Suprapubic skin (tissue), 4 donors: ENCODE measurements at regions not wholly inside any gene's neighbourhood (a gene's known extent, or its start where the extent isn't known, plus 50 kb on each side); places are given as distances from the start of the nearest gene placed in this dataset.
"Not testable (repeated sequence)": the region's sequence is repeated elsewhere in the genome, so short reads cannot be mapped to it uniquely, and the experiment has no call there.

Experiments
- DNase-seq, 2 donors: peaks; one replicate each; pipeline ENCODE4 v3.0.0-alpha.2; 2019; ENCODE audit warnings: low spot score in 2 of 2
- H3K27ac ChIP-seq: fragments of 200-600 bp; sonication (generic); one replicate; pipeline ENCODE4 v1.5.1; 2019
- H3K27me3 ChIP-seq: fragments of 200-600 bp; sonication (generic); one replicate; pipeline ENCODE4 v1.5.1; 2019
- H3K36me3 ChIP-seq: fragments of 200-600 bp; sonication (generic); one replicate; pipeline ENCODE4 v1.5.1; 2019
- H3K4me1 ChIP-seq: fragments of 200-600 bp; sonication (generic); one replicate; pipeline ENCODE4 v1.5.1; 2019
- H3K4me3 ChIP-seq: fragments of 200-600 bp; sonication (generic); one replicate; pipeline ENCODE4 v1.5.1; 2019; ENCODE audit warnings: mild to moderate bottlenecking
- H3K9me3 ChIP-seq: fragments of 200-600 bp; sonication (generic); one replicate; pipeline ENCODE4 v1.5.1; 2019
- EP300 ChIP-seq: sonication (generic); formaldehyde crosslinking; IDR thresholded peaks from one replicate; pipeline ENCODE4 v1.6.1; 2017; ENCODE audit warnings: antibody characterized with exemption
- POLR2A ChIP-seq, 2 donors: fragments of 450-650 bp; IDR thresholded peaks; one replicate each; pipeline ENCODE4 v1.6.1; 2017; ENCODE audit warnings: antibody characterized with exemption in 2 of 2, mild to moderate bottlenecking in 2 of 2, moderate library complexity in 2 of 2
- POLR2AphosphoS5 ChIP-seq, 3 donors: sonication (generic); formaldehyde crosslinking; IDR thresholded peaks; one replicate each; pipeline ENCODE4 v1.6.1; 2017; ENCODE audit warnings: antibody characterized with exemption in 3 of 3
- WGBS: methylation state at CpG from one replicate; pipeline ENCODE4 v1.1.5; 2018; 5-methylcytosine and 5-hydroxymethylcytosine counted together
- TF ChIP-seq, protein P1 (sequence below), 2 donors: fragments of 200-600 bp in 1 of 2; fragments of 450-650 bp in 1 of 2; sonication (generic) in 1 of 2; IDR thresholded peaks; one replicate each; pipeline ENCODE4 v1.5.1; 2016 to 2019; ENCODE audit warnings: antibody characterized with exemption in 2 of 2, mild to moderate bottlenecking in 1 of 2, moderate library complexity in 1 of 2

DNA sequence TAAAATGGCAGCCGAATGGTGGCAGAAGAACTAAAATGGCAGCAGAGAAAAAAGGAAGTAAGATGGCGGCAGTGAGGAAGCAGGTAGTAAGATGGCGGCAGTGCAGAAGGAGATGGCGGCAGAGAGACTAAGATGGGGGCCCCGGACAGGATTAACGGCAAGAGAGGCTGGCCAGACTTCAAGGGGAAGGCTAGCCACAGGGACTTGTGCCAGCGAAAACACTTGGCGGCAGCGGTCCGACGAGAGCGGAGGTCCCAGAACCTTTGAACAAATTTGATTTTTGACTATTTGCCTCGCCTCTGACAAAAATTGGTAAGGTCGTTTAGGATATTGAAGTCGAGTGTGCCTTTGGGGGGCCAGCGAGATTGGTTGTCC lies 639.4 kb upstream of the DPP6 start:
- H3K4me3 ChIP-seq, H3K4me1 ChIP-seq, H3K27ac ChIP-seq, H3K36me3 ChIP-seq, DNase-seq, H3K27me3 ChIP-seq, H3K9me3 ChIP-seq: not testable (repeated sequence)
- 87% methylated on average over 16 of the region's 16 CpGs for WGBS

DNA sequence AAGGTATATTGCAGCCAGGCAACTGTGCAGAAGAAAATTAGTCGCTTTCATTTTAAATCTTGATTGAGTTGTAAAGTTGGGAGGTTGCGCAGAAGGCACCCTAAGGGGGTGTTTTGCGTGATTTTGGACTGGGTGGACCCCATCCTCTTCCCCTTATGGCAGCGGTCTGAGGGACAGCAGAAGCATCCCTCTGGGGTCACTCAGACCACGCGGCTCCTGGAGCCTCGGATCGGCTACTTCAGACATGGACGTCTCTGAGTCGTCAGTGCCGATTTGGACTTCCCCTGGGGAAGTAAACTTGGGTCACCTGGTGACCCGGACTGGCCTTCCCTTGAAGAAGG lies 639.0 kb upstream of the DPP6 start:
- Histone ChIP-seq H3K9me3 (no peaks in the 10 kb centered on the region), H3K27me3 (no peaks in the 10 kb centered on the region), H3K4me1 (no peaks in the 10 kb centered on the region), H3K4me3 (no peak overlapping the region), H3K36me3 (no peaks in the 10 kb centered on the region), H3K27ac (no peak overlapping the region)
- TF ChIP-seq EP300 (no peak), POLR2A (IDR thresholded peaks at IDR 0.05) (no peak), POLR2AphosphoS5 (IDR thresholded peaks at IDR 0.05) (no peak)
- TF ChIP-seq, protein P1, sequence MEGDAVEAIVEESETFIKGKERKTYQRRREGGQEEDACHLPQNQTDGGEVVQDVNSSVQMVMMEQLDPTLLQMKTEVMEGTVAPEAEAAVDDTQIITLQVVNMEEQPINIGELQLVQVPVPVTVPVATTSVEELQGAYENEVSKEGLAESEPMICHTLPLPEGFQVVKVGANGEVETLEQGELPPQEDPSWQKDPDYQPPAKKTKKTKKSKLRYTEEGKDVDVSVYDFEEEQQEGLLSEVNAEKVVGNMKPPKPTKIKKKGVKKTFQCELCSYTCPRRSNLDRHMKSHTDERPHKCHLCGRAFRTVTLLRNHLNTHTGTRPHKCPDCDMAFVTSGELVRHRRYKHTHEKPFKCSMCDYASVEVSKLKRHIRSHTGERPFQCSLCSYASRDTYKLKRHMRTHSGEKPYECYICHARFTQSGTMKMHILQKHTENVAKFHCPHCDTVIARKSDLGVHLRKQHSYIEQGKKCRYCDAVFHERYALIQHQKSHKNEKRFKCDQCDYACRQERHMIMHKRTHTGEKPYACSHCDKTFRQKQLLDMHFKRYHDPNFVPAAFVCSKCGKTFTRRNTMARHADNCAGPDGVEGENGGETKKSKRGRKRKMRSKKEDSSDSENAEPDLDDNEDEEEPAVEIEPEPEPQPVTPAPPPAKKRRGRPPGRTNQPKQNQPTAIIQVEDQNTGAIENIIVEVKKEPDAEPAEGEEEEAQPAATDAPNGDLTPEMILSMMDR (IDR thresholded peaks at IDR 0.05): no peak
- DNase-seq: no peak
- 87% methylated on average over 4 of the region's 12 CpGs for WGBS

DNA sequence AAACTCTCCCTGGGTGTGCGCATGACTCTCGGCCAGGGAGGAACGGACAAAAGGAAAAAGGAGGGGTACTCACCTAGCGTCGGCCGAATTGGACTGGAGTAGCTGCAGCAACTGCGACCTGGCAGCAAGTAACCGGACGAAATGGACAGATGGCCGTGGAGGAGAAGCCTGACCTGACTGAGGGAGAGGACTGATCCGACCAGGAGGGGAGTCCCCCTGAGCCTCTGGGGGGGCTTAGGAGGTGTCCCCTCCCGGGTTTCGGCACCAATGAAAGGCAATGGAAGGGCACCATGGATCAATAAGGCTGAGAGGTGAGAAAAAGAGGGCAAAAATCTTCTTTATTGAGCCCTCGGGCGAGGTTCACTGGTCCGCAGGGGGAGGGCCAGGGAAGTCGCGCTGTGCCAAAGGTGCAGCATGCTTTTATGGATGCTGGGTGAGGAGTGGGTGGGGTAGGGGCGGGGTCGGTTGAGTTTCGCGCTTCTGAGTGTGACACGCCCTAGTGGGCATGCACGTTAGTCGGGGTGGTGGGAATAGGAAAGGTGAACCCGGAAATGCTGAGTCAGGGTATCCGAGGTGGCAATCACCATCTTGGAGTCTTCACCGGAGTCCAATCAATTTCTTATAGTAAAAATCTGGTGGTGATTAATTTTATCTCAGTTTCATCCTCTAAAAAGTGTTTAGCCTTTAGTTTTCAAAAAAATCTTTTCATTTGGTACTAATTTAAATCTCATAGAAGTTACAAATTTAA lies 638.5 kb upstream of the DPP6 start:
- H3K4me1 ChIP-seq: no peaks in the 10 kb centered on the region
- 94% methylated on average over 28 of the region's 28 CpGs for WGBS
- H3K36me3 ChIP-seq: no peaks in the 10 kb centered on the region
- TF ChIP-seq EP300: no peak
- TF ChIP-seq, protein P1 (IDR thresholded peaks at IDR 0.05): no peak
- no peak for TF ChIP-seq POLR2A (IDR thresholded peaks at IDR 0.05)
- TF ChIP-seq POLR2AphosphoS5 (IDR thresholded peaks at IDR 0.05): no peak
- no peak overlapping the region for H3K4me3 ChIP-seq
- DNase-seq: no peak
- H3K27ac ChIP-seq: no peak overlapping the region
- no peaks in the 10 kb centered on the region for H3K9me3 ChIP-seq
- H3K27me3 ChIP-seq: no peaks in the 10 kb centered on the region

DNA sequence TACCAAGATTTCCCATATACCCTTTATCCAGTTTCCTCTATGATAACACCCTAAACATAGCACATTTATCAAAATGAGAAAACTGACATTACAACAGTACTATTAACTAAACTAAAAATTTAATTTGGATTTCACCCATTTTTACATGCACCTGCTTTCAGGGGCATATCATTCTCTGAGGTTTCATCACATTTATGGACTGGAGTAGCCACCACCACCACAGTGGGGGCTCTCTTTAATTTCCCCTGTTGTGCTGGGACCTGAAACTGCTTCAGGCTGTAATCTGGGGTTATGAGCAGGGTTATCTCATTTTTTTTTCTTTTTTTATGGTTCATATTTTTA lies 637.9 kb upstream of the DPP6 start:
- no peak overlapping the region for H3K4me3 ChIP-seq
- no peaks in the 10 kb centered on the region for H3K36me3 ChIP-seq
- H3K27ac ChIP-seq: no peak overlapping the region
- H3K9me3 ChIP-seq: no peaks in the 10 kb centered on the region
- H3K27me3 ChIP-seq: no peaks in the 10 kb centered on the region
- no peaks in the 10 kb centered on the region for H3K4me1 ChIP-seq
- TF ChIP-seq, protein P1 (IDR thresholded peaks at IDR 0.05): no peak
- TF ChIP-seq POLR2AphosphoS5 (IDR thresholded peaks at IDR 0.05) (no peak), EP300 (no peak), POLR2A (IDR thresholded peaks at IDR 0.05) (no peak)
- DNase-seq: no peak

DNA sequence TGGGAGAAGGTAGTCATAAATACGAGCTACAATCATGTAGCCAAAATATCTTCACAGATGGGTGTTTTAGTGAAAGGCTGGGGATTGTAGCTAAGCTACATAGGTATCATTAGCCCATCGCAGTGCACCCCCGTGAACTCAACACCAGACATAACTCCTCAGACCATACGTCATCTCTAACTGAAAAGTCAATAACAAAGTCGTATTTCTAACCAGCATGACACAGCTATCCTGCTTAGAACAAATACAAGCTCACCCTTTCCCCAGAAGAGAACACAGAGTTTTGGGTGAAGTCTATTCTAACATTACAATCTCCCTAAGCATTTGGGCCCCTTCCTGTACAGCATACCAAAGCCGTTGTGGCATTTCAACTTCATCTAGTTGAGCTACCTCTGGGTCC lies 636.6 kb upstream of the DPP6 start:
- WGBS: 72% methylated on average over 6 of the region's 6 CpGs
- Histone ChIP-seq H3K36me3 (no peaks in the 10 kb centered on the region), H3K27ac (no peak overlapping the region), H3K27me3 (no peaks in the 10 kb centered on the region), H3K4me3 (no peak overlapping the region), H3K9me3 (no peaks in the 10 kb centered on the region), H3K4me1 (no peaks in the 10 kb centered on the region)
- no peak for DNase-seq
- TF ChIP-seq EP300: no peak
- no peak for TF ChIP-seq POLR2AphosphoS5 (IDR thresholded peaks at IDR 0.05)
- no peak for TF ChIP-seq POLR2A (IDR thresholded peaks at IDR 0.05)
- TF ChIP-seq, protein P1 (IDR thresholded peaks at IDR 0.05): no peak
